ENCODE measurements at regions not wholly inside any gene's neighbourhood (a gene's known extent, or its start where the extent isn't known, plus 50 kb on each side); places are given as distances from the start of the nearest gene placed in this dataset.
A peak's percentile ranks its signal among the peaks of the same experiment; 100 is the strongest.
"Not testable (repeated sequence)": the region's sequence is repeated elsewhere in the genome, so short reads cannot be mapped to it uniquely, and the experiment has no call there.

- peak; percentile 95 for DNase-seq (ENCODE audit: low read depth)
Measured at GRCh38 chr11:67805253-67806126, 131.1 kb upstream of the ALDH3B2 start.

GRCh38 chr11:67804435-67805252 is 130.2 kb upstream of the ALDH3B2 start:
- not testable (repeated sequence) for DNase-seq (ENCODE audit: low read depth)

DNA sequence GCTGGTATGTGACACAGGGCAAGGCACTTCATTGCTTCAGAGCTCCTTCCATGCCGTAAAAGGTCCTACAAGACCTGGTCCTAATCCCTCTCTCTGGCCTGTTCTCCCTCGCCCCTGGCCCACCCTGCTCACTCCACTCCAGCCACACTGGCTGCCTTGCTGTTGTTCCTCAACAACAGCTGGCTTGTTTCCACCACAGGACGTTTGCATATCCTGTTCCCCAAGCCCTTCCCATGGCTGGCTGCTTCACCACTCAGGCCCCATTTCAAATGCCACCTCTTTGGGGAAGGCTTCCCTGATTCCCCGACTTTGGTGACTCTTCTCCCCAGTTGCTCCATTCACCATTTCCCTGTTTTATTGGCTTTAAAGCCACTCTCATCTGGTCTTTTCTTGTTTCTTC is 129.1 kb upstream of the ALDH3B2 start:
- DNase-seq (ENCODE audit: low read depth), result not testable (repeated sequence)

DNA sequence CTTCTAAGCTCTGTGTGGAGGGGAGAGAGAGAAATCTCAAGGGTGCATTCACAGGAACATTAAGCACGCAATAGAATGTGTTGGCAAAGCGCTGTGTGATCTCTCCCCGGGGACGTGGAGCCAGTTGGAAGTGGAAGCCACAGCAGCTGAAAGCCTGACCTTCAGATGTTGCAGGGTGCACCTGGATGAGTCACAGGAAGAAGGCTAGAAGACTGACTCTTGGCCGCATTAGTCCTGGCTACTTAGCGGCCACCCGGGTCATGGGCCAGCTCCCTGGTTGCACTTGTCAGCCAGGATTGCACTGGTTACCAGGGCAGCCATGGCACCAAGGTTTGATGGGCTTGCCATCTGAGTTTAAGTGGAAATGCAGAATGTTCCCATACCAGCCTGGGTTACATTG is 128.6 kb upstream of the ALDH3B2 start:
- not testable (repeated sequence) for DNase-seq (ENCODE audit: low read depth)

DNA sequence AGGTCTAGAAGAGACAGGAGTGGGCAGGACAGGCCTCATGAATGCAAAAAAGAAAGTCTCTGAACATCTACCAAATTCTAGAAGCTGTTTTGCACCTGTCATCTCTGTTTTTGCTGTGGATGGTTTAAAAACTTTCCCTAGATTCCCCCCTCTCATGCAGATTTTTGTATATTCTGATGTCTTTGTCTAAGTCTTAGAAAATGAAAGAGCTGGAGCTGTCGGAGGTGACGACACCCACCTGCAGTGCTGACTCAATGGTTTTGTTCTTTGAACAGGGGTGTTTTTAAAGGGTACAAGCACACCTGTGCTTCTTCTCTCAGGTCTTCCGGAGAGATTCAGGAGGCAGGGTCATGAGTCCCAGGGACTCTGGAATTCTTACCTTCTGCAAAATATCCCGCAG is 128.2 kb upstream of the ALDH3B2 start:
- not testable (repeated sequence) for DNase-seq (ENCODE audit: low read depth)

- not testable (repeated sequence) for DNase-seq (ENCODE audit: low read depth)
Measured at GRCh38 chr11:67801397-67801796, 127.0 kb upstream of the ALDH3B2 start.

DNA sequence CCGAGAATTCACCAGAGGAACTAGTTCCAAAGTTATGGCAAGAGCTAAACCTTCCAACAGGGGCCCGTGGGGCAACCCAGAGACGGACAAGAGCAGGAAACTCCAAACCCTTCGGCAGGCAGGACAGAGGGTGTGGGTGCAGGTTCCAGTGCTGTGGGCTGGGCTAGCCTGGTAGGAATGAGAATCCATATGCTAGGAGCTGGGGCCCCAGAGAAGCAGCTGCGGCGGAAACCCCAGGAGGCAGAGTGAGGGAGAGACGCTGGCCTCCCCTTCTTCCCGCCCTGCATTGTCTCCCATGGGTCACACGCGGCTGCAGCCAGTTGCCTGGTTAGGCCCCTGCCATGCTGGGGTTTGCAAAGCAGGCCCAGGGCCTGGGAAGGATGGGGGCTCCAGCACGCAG is 126.2 kb upstream of the ALDH3B2 start:
- DNase-seq (ENCODE audit: low read depth), result not testable (repeated sequence)

DNA sequence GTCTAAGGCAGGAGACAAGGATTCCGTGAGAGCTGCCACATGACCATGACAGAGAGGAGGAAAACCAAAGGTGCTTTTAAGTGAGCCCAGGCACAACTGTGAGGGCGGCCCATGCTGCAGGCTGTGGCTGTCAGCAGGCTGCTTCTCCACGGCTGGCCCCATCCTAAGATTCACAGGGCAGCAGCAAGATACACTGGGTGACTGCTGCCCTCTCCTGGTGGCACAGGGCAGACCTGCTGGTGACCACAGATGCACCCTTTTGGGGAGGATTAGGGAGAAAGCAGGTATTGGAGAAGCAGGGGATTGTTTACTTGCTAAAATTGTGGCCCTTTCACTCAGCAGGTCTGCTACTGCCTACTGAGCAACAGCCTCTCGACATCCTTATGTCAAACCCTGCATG is 125.4 kb upstream of the ALDH3B2 start:
- DNase-seq (ENCODE audit: low read depth), result not testable (repeated sequence)

DNA sequence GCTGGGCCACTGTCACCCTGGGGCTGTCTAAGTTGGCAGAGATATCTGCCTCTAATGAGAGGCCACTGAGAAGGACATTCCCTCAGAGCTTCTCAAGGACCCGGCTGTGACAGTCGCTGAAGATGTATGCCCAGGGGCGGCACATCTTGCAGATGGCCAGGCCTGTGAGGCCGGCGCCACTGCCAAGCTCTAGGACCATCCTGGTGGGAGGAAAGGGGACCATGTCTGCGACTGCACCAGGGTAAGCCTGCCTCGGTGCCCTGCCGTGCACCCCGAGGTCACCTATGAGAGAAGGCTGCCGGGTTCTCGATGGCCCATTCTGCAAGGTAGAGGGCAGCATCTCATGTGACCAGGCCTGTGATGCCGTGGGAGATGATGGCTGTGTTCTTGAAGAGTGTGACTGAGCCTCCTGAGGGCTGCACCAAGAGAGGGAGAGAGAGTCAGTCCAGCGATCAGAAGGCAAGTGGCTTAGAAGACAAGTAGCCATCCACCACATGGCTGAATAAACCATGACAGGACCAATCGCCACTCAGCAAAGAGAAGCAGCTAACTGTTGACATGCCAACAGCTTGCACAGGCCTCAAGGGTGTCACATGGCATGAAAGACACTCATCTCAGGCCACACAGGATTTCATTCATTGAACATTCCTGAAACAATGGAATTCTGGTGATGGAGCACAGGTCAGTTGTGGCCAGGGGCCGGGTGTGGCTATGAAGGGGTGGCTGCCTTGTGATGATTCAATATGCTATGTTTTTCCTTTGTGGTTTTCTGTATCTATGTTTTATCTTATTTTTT is 123.5 kb upstream of the ALDH3B2 start:
- not testable (repeated sequence) for DNase-seq (ENCODE audit: low read depth)

DNA sequence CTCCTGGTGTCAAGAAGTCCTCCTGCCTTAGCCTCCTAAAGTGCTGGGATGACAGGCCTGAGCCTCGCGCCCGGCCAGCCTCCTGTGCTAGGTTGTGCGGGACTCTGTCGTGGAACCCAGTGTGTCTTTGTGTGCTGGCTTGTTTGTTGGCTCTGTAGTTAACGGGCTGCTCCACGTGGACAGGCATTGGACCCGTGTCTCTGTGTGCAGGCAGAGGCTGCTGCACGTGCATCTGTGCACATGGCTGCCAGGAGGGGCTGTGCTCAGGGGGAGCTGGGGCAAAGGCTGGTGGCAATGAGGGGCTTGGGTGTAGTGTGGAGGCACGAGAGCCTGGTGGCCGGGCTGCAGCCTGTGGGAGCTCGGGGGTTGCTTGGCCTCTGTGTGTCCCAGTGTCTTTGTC is 121.3 kb upstream of the ALDH3B2 start:
- DNase-seq (ENCODE audit: low read depth), result no peak

DNA sequence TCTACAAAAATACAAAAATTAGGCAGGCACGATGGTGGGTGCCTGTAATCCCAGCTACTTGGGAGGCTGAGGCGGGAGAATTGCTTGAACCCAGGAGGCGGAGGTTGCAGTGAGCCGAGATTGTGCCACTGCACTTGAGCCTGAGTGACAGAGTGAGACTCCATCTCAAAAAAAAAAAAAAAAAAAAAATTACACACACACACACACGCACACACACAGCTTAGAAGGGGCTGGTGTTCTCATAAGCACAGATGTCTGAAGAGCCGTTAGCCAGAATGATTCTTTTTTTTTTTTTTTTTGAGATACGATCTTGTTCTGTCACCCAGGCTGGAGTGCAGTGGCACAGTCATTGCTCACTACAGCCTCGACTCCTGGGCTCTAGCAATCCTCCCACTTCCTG is 119.3 kb upstream of the ALDH3B2 start:
- not testable (repeated sequence) for DNase-seq (ENCODE audit: low read depth)

DNA sequence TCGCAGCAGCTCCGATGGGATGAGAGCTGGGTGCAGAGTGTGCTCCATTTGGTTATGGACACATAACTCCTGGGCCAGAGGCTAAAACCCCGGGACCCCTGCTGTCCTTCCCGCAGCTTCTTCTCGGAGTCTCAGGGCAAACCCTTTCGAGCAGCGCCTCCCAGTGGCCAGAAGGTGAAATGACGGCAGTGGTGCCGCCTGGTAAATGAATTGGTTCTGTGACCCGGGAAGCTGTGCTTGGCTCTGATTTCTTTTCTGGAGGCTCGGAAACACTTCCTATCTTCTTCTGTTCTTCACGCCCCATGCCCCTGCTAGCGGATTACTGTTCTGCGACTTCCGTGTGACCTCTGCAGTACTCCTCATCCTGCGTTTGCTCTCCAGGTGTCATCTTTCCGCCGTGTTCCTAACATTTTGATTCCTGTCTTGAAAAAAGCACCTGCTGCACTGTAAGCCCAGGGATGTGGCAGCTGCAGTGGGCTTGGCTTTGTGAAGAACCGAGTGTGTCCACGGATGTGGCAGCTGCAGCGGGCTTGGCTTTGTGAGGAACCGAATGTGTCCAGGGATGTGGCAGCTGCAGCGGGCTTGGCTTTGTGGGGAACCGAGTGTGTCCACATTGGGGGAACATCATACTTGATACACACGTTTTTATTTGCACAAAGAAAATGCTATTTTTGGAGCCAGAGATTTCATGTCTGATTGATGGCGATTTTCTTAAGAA is 118.0 kb upstream of the ALDH3B2 start:
- not testable (repeated sequence) for DNase-seq (ENCODE audit: low read depth)

- not testable (repeated sequence) for DNase-seq (ENCODE audit: low read depth)
Measured at GRCh38 chr11:67791598-67792170, 117.3 kb upstream of the ALDH3B2 start.

DNA sequence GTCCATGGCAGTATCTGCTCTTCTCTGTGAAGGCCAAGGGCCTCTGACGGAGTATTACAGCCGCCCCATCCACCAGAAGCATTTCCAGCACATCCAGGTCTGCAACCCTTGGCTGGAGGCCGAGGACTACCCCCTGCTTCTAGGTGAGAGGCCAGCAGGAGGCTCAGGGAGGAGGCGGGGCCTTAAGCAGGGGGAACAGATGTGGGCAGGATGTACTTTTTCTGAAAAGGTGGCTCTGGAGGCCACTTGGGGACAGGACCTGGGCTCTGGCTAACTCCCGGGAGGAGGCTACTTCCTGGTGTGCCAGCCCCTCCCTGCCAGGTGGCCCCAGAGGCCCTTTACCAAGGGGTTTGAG is 113.9 kb upstream of the ALDH3B2 start:
- not testable (repeated sequence) for DNase-seq (ENCODE audit: low read depth)

GRCh38 chr11:67787681-67788340 is 113.4 kb upstream of the ALDH3B2 start:
- not testable (repeated sequence) for DNase-seq (ENCODE audit: low read depth)

DNA sequence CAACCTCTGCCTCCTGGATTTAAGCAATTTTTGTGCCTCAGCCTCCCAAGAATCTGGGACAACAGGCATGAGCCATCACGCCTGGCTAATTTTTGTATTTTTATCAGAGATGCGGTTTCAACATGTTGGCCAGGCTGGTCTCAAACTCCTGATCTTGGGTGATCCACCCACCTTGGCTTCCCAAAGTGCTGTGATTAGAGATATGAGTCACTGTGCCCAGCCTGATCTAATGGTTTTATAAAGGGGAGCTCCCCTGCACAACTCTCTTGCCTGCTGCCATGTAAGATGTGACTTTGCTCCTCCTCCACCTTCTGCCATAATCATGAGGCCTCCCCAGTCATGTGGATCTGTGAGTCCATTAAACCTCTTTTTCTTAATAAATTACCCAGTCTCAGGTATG is 107.5 kb upstream of the ALDH3B2 start:
- DNase-seq (ENCODE audit: low read depth), result not testable (repeated sequence)

DNA sequence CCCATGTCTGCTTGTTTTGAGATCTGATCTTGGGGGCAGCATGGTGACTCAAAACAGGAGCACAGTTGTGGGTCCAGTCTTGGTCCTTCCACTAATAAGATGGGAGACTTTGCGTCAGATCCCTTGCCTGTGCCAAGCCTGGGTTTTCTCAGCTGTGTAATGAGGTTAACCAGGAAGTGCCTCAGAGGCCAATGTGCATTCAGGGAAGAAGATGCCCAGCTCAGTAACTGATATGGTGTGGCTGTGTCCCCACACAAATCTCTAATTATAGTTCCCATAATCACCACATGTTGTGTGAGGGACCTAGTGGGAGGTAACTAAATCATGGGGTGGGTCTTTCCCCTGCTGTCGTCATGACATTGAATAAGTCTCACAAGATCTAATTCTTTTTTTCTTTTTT is 107.1 kb upstream of the ALDH3B2 start:
- DNase-seq (ENCODE audit: low read depth), result not testable (repeated sequence)

DNA sequence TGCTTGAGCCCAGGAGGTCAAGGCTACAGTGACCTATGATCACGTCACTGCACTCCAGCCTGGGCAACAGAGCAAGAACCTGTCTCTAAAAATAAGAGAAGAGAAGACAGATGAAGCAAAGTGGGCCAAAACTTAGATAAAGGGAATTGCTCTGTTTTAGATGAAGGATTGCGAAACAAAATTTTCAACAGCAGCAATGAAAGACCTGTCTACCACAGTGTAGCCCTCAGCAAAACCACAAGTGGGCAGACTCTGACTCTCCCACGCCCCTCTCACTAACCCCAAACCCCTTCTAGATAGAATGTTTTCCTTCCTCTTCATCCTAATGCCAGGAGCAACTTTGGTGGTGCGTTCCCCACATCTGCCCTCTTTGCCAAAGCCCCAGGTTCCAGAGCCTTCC is 105.6 kb upstream of the ALDH3B2 start:
- no peak for DNase-seq (ENCODE audit: low read depth)

DNA sequence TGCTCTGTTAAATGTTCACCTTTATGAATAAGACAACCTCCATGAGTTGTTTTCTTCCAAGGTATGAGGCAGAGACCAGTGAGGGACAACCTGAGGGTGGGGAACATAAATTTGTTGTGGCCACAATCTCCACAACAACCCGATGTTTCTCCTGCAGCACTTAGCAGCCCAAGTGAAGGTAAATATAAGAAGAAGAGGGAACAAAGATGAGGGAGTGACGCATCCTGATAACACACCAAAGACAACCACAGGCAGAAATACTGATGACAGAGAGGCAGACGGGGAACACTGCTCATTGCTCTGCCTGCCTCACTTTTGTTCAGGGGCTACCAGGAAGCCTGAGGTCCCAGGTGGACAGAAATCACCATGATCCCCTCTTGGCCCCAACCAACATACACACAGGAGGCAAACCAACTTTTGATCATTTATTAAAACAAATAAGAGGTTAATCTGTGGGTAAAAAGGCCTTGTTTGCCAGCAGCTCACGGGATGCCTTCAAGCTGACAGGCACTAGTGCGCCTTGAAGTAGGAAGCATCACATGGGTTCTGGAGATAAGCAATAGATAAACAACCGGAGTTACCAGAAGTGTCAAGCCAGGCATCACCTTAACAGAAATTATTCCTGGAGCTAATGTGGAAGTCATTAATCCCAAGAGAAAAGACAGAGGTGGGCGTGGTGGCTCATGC is 104.9 kb upstream of the ALDH3B2 start:
- DNase-seq (ENCODE audit: low read depth), result not testable (repeated sequence)
